ENCODE measurements at regions not wholly inside any gene's neighbourhood (a gene's known extent, or its start where the extent isn't known, plus 50 kb on each side); places are given as distances from the start of the nearest gene placed in this dataset.

DNA sequence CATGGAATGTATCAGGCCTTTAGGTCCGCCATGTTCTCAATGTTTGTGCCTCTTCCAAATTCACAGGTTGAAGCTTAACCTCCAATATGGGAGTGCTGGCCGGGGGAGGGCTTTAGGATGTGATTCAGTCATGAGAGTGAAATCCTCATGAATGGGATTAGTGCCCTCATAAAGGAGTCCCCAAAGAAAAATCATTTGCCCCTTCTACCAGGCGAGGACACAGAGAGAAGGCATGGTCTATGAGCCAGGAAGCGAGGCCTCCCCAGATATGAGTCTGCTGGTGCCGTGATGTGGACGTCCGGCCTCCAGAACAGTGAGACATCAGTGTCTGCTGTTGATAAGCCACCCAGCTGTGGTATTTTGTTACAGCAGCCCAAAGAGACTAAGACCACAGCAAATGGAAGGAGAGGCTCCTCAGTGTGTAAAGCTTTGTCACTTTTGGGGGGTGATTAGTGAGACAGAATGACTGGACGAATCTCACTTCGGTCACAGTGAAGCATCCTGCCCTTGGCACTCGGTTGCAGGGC, 231.3 kb upstream of the KLF6 start:
- TF ChIP-seq, protein P1, sequence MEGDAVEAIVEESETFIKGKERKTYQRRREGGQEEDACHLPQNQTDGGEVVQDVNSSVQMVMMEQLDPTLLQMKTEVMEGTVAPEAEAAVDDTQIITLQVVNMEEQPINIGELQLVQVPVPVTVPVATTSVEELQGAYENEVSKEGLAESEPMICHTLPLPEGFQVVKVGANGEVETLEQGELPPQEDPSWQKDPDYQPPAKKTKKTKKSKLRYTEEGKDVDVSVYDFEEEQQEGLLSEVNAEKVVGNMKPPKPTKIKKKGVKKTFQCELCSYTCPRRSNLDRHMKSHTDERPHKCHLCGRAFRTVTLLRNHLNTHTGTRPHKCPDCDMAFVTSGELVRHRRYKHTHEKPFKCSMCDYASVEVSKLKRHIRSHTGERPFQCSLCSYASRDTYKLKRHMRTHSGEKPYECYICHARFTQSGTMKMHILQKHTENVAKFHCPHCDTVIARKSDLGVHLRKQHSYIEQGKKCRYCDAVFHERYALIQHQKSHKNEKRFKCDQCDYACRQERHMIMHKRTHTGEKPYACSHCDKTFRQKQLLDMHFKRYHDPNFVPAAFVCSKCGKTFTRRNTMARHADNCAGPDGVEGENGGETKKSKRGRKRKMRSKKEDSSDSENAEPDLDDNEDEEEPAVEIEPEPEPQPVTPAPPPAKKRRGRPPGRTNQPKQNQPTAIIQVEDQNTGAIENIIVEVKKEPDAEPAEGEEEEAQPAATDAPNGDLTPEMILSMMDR (conservative IDR thresholded peaks at IDR 0.05; ENCODE audit: low read depth, low read length), result no peak
- no peak for DNase-seq (ENCODE audit: low read depth)
- H3K4me3 ChIP-seq (ENCODE audit: low read depth, low read length), result no peak overlapping the region

DNA sequence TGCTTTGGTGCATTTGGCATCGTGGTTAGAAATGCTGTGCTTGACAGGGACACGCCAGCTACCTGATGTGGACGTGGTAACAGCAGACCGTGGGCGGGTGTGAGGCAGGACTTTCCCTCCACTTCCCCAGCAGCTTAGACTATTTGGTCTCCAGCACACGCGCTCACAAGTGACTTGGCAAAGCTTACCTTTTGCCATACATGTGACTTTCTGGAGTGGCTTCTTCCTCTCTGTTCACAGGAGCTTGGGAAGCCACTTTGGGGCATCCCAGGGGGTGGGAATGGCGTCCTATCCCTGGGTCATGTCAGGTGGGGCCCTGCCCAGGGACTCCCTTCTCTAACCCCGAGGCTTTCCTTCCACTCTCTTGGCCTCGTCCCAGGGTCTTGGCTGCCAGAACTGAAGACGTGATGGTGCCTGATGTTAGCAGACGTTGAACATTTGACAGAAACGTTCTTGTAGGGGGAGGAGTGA, 228.7 kb upstream of the KLF6 start:
- TF ChIP-seq, protein P1 (conservative IDR thresholded peaks at IDR 0.05; ENCODE audit: low read depth, low read length), result no peak
- H3K4me3 ChIP-seq (ENCODE audit: low read depth, low read length), result no peak overlapping the region
- no peak for DNase-seq (ENCODE audit: low read depth)

DNA sequence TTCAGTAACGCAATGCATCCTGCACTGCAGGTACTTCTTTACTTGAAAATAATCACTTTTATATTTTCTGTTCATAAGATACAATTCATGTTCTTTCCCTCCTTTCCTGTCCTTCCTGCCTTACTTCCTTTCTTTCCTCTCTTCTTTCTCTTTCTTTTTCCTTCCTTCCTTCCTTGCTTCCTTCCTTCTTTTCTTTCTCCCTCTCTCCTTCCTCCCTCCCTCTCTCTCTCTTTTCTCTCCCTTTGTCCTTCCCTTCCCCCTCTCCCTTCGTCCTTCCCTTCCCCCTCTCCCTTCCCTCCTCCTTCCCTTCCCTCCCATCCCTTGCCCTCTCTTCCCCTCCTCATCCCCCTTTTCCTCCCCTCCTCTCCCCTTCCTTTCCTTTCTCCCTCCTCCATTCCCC, 227.8 kb upstream of the KLF6 start:
- DNase-seq (ENCODE audit: low read depth), result no peak
- no peak overlapping the region for H3K4me3 ChIP-seq (ENCODE audit: low read depth, low read length)
- TF ChIP-seq, protein P1 (conservative IDR thresholded peaks at IDR 0.05; ENCODE audit: low read depth, low read length), result no peak

DNA sequence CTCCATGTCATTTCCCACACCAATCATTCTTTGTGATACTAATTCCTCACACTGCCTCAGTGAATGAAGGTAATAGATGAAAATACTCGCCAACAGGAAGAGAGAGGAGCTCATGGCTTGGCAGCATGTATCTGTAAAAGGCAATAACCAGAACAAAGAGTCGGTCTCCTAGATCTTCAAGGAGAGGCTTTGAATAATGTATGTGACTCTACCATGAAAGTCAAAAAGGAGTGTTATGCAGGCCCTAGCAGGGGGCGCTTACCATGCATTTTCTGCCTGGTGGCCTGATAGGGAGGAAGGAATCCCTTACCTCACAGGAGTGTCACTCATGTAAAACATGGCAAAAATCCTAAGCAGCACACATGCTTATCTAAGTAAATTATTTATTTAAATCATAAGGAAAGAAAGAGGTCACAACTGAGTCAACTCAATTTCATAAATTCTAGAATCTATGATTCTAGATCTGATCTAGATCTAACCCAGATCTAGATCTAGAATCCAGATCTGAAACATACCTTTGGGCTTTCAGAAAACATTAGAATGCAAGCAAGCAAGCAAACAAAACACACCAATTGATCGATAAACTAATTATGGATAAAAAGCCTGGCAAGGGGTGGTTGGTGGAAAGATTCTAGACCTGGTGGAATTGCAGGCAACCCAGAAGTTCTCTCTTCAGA, 226.3 kb upstream of the KLF6 start:
- H3K4me3 ChIP-seq (ENCODE audit: low read depth, low read length), result no peak overlapping the region
- TF ChIP-seq, protein P1 (conservative IDR thresholded peaks at IDR 0.05; ENCODE audit: low read depth, low read length), result no peak
- DNase-seq (ENCODE audit: low read depth), result no peak

DNA sequence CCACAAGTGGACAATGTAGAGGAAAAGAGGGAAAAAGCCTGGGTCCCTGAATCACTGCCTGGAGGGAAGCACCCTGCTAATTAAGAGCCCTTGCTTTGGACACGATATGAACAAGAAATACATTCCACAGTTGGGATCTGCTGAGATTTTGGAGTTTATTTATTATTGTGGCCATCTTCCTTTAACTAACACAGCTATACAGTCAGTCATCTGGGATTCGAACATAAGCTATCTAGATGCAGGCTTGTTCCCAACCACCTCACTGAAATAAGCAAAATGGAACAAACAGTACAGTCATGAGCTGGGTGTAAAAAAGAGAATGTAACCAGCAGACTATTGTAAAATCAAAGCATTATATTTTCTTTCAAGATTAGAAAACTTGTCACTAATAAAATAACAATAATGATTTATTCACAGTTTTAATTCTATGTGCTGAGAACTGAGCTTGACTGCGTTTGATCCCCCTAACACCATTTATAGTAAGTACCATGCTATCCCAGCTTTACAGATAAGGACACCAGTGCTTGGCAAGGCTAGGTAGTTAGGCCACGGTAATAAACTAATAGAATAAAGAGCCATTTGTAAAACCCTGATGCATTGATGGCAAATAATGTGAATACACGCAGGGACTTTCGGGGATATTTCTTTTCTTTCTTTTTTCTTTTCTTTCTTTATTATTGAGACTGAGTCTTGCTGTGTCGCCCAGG, 223.8 kb upstream of the KLF6 start:
- no peak for DNase-seq (ENCODE audit: low read depth)
- TF ChIP-seq, protein P1 (conservative IDR thresholded peaks at IDR 0.05; ENCODE audit: low read depth, low read length), result no peak
- H3K4me3 ChIP-seq (ENCODE audit: low read depth, low read length), result no peak overlapping the region

DNA sequence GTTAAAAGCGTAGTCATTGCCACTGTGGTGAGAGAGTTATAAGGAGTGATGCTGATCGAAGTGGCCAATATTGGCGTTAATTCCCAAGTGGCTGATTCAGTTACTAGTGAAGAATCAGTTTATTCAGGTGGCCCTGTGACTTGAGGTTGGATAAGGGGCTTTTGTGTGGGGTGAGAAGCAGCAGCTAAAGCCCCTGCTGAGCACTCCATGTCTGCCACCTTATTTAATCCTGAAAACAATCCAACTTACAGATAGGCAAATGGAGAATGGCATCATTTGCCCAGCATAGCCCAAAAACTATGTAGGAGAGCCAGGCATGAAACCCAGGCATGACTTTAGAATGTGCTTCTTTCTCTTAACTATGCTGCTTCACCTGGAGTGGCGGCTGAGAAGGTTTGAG, 222.8 kb upstream of the KLF6 start:
- DNase-seq (ENCODE audit: low read depth), result no peak
- TF ChIP-seq, protein P1 (conservative IDR thresholded peaks at IDR 0.05; ENCODE audit: low read depth, low read length), result no peak
- H3K4me3 ChIP-seq (ENCODE audit: low read depth, low read length), result no peak overlapping the region
